AG09309 (cell line): ENCODE measurements at regions not wholly inside any gene's neighbourhood (a gene's known extent, or its start where the extent isn't known, plus 50 kb on each side); places are given as distances from the start of the nearest gene placed in this dataset.

ENCODE experiments used
- DNase-seq: peaks from one replicate; pipeline ENCODE4 v3.0.0-alpha.2; 2010; ENCODE audit warnings: low read depth
- H3K4me3 ChIP-seq: 2 replicates; pipeline ENCODE4 v1.5.1; 2011; ENCODE audit warnings: mild to moderate bottlenecking, low read depth, low read length, moderate library complexity; ENCODE audit not compliant: control insufficient read depth
- TF ChIP-seq, protein P1 (sequence below): IDR thresholded peaks from 2 replicates; pipeline ENCODE4 v1.5.1; 2011; ENCODE audit warnings: mild to moderate bottlenecking, low read depth, low read length, inconsistent platforms; ENCODE audit not compliant: insufficient read depth, control insufficient read depth; ENCODE audit errors: missing control alignments

- H3K4me3 ChIP-seq: no peak overlapping the region
- TF ChIP-seq, protein P1, sequence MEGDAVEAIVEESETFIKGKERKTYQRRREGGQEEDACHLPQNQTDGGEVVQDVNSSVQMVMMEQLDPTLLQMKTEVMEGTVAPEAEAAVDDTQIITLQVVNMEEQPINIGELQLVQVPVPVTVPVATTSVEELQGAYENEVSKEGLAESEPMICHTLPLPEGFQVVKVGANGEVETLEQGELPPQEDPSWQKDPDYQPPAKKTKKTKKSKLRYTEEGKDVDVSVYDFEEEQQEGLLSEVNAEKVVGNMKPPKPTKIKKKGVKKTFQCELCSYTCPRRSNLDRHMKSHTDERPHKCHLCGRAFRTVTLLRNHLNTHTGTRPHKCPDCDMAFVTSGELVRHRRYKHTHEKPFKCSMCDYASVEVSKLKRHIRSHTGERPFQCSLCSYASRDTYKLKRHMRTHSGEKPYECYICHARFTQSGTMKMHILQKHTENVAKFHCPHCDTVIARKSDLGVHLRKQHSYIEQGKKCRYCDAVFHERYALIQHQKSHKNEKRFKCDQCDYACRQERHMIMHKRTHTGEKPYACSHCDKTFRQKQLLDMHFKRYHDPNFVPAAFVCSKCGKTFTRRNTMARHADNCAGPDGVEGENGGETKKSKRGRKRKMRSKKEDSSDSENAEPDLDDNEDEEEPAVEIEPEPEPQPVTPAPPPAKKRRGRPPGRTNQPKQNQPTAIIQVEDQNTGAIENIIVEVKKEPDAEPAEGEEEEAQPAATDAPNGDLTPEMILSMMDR: no peak
- no peak for DNase-seq
These were observed 84.9 kb upstream of the ZNF169 start for GRCh38 chr9:94174164-94174563.

- no peak overlapping the region for H3K4me3 ChIP-seq
- TF ChIP-seq, protein P1: no peak
- no peak for DNase-seq
These were observed 83.4 kb upstream of the ZNF169 start for GRCh38 chr9:94175669-94176068.

DNA sequence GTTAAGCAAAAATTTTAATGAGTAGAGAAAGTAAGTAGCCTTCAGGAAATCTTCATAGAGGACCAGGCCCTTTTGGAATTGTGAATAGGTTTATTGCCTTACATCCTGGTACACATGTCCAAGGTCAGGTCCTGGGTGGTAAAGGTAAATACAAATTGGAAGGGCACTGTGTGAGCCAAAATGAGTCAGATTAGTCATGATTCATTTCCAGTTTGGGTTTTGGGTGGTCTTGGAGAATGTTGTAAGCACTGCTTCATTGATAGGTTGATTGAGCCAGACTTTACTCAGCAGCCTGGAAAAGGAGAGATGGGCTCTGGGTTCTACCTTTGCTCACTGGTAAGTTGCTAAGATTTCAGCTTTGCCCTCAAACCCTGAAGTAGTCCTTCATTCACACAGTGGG, 82.5 kb upstream of the ZNF169 start:
- TF ChIP-seq, protein P1: no peak
- H3K4me3 ChIP-seq: no peak overlapping the region
- no peak for DNase-seq

DNA sequence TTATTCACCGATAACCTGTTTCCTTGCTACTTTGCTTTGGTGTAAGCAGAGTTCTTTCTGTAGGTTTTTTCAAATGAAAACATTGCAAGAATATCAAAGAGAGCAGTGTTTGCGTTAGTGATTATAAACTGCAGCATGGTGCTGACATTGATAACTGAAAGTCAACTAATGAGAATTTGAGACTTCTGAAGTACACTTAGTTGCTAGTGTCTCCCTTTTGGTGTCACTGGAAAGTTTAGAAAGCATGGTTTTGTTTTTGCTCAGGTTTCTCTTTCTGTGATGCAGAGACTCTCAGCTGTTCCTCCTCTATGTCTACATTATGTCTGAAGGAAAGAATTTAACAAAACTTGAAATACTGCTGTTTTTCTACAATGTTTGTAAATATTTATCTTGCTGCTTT, 80.2 kb upstream of the ZNF169 start:
- TF ChIP-seq, protein P1: no peak
- H3K4me3 ChIP-seq: no peak overlapping the region
- no peak for DNase-seq

DNA sequence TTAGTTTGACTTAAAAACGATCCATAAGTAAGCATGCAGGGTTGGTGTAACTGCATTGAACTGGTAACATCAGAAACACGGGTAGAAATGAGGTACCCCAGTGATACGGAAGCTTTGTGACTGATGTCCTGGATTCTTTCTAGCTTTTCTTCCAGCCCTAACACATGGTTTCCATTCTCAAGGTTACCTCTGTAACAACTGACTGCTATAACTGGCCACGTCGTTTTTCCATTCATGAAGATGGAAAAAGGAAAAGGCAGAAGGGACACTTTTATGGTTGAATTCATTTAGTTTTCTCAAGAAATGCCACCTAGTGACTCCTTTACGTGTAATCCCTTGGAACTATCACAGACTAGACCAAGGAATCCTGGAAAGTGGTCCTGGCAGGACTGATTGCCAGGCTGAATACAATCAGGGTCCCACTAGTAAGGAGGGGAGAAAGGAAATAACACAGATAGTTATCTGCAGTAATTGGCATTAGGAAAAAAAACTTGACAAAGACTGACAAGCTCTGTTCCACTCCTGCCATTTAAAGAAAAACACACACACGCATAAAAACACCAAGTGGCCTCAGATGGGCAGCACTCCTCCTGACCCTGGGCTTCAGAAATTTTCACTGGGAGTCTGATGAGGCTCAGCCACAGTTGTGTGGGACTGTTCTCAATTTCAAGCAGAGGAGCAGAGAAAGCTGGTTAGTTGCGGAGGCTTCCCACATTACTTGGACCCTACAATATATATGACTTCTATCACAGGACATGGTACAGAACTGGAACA, 77.5 kb upstream of the ZNF169 start:
- TF ChIP-seq, protein P1: no peak
- no peak for DNase-seq
- H3K4me3 ChIP-seq: no peak overlapping the region

DNA sequence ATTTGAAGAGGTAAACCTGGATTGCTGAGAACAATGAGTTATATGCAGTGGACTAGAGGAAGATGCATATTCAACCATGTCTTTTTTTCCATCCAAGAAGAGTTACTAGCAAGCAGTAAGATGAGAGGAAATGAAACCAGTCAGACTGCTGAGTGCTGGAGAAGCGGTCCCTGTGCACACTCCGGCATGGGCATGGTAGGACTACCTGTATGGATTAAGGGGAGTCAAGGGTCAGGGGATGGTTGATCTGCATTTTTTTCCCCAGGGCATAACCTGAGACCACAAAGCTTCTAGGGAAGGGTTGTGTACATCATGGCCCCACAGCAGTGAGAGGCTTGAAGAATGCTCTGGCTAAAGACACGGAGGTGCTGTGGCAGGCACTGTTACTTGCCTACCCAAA, 76.6 kb upstream of the ZNF169 start:
- TF ChIP-seq, protein P1: no peak
- no peak overlapping the region for H3K4me3 ChIP-seq
- DNase-seq: no peak
